ENCODE measurements at regions not wholly inside any gene's neighbourhood (a gene's known extent, or its start where the extent isn't known, plus 50 kb on each side); places are given as distances from the start of the nearest gene placed in this dataset.

DNA sequence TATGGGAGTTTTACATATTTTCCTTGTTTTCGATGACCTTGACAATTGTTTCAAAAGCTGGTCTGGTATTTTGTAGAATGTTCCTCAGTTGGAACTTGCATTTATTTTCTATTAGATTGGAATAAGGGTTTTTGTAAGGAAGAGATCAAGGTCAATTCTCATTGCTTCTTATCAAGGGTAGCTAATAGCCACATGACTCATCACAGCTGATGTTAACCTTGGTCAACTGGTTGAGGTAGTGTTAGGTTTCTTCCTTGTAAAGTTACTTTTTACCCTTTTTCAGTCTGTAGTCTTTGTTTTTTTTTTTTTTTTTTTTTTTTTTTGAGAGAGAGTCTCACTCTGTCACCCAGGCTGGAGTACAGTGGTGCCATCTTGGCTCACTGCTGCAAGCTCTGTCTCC lies 257.2 kb downstream of the SNCA start:
- H3K9me3 ChIP-seq (ENCODE audit: control insufficient read depth in 1 of 2, low read length in 2 of 2) = no peaks in the 10 kb centered on the region
- H3K4me3 ChIP-seq (ENCODE audit: low read depth in 1 of 2, low read length in 2 of 2) = no peak overlapping the region

DNA sequence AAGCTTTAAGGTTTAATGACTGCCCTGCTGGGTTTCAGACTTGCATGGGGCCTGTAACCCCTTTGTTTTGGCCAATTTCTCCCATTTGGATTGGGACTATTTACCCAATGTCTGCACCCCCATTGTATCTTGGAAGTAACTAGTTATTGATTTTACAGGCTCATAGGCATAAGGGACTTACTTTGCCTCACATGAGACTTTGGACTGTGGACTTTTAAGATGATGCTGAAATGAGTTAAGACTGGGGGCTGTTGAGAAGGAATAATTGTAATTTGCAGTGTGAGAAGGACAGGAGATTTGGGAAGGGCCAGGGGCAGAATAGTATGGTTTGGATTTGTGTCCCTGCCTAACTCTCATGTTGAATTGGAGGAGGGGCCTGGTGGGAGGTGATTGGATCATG lies 260.7 kb downstream of the SNCA start:
- Histone ChIP-seq H3K27me3 (ENCODE audit: control insufficient read depth in 1 of 2, insufficient read depth in 2 of 2, low read length in 2 of 2) (no peaks in the 10 kb centered on the region), H3K4me1 (ENCODE audit: control insufficient read depth in 1 of 2, insufficient read depth in 2 of 2, low read length in 2 of 2) (peaks cover 13 to 30% of the 10 kb centered on the region in 2 donors), H3K27ac (ENCODE audit: low read depth, low read length) (no peak overlapping the region), H3K9me3 (ENCODE audit: control insufficient read depth in 1 of 2, low read length in 2 of 2) (no peaks in the 10 kb centered on the region), H3K4me3 (ENCODE audit: low read depth in 1 of 2, low read length in 2 of 2) (no peak overlapping the region), H3K9ac (ENCODE audit: low read depth in 1 of 2, low read length in 2 of 2) (no peak overlapping the region), H3K36me3 (ENCODE audit: control insufficient read depth in 1 of 2, insufficient read depth in 2 of 2, low read length in 2 of 2) (no peaks in the 10 kb centered on the region)

More for the DNA sequence above, 257.2 kb downstream of the SNCA start:
- Histone ChIP-seq H3K4me1 (ENCODE audit: control insufficient read depth in 1 of 2, insufficient read depth in 2 of 2, low read length in 2 of 2) (peaks cover 3 to 6% of the 10 kb centered on the region in 2 donors), H3K27ac (ENCODE audit: low read depth, low read length) (no peak overlapping the region), H3K36me3 (ENCODE audit: control insufficient read depth in 1 of 2, insufficient read depth in 2 of 2, low read length in 2 of 2) (no peaks in the 10 kb centered on the region), H3K27me3 (ENCODE audit: control insufficient read depth in 1 of 2, insufficient read depth in 2 of 2, low read length in 2 of 2) (no peaks in the 10 kb centered on the region), H3K9ac (ENCODE audit: low read depth in 1 of 2, low read length in 2 of 2) (no peak overlapping the region)

DNA sequence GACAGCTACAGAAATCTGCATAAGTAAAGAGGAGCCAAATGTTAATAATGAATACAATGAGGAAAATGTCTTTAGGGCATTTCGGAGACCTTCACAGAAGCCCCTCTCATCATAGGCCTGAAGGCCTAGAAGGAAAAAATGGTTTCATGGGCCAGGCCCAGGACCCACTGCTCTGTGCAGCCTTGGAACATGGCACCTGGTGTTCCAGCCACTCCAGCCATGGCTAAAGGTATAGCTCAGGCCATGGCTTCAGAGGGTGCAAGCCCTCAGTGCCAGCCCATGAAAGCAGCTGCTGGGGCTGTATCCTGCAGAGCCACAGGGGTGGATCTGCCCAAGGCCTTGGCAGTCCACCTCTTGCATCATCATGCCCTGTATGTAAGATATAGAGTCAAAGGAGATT lies 261.1 kb downstream of the SNCA start:
- H3K36me3 ChIP-seq (ENCODE audit: control insufficient read depth in 1 of 2, insufficient read depth in 2 of 2, low read length in 2 of 2) = no peaks in the 10 kb centered on the region
- H3K27me3 ChIP-seq (ENCODE audit: control insufficient read depth in 1 of 2, insufficient read depth in 2 of 2, low read length in 2 of 2) = no peaks in the 10 kb centered on the region
- no peak overlapping the region for H3K27ac ChIP-seq (ENCODE audit: low read depth, low read length)
- no peaks in the 10 kb centered on the region for H3K9me3 ChIP-seq (ENCODE audit: control insufficient read depth in 1 of 2, low read length in 2 of 2)
- H3K4me1 ChIP-seq (ENCODE audit: control insufficient read depth in 1 of 2, insufficient read depth in 2 of 2, low read length in 2 of 2) = peaks cover 13 to 30% of the 10 kb centered on the region in 2 donors
- H3K9ac ChIP-seq (ENCODE audit: low read depth in 1 of 2, low read length in 2 of 2) = no peak overlapping the region
- H3K4me3 ChIP-seq (ENCODE audit: low read depth in 1 of 2, low read length in 2 of 2) = no peak overlapping the region

DNA sequence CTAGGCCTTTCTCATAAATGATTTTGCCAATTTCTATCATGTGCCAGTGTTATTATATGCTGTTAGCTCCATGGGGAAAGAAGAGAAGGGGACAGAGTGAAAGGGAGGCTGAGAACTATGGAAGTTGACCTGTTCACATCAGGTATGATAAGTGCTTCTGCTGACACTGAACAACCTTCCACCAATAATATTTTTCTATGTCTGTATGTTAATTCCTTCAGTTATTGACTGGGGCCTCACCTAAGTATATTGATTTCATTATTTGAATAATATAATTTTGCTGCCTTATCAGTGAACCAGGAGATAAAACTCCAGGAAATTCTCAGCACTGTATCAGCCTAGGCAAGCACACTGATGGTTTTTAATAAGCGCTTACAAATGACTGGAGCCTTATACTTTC lies 262.8 kb downstream of the SNCA start:
- no peaks in the 10 kb centered on the region for H3K27me3 ChIP-seq (ENCODE audit: control insufficient read depth in 1 of 2, insufficient read depth in 2 of 2, low read length in 2 of 2)
- peaks cover 13 to 30% of the 10 kb centered on the region in 2 donors for H3K4me1 ChIP-seq (ENCODE audit: control insufficient read depth in 1 of 2, insufficient read depth in 2 of 2, low read length in 2 of 2)
- H3K4me3 ChIP-seq (ENCODE audit: low read depth in 1 of 2, low read length in 2 of 2) = no peak overlapping the region
- no peaks in the 10 kb centered on the region for H3K9me3 ChIP-seq (ENCODE audit: control insufficient read depth in 1 of 2, low read length in 2 of 2)
- H3K9ac ChIP-seq (ENCODE audit: low read depth in 1 of 2, low read length in 2 of 2) = no peak overlapping the region
- no peak overlapping the region for H3K27ac ChIP-seq (ENCODE audit: low read depth, low read length)
- H3K36me3 ChIP-seq (ENCODE audit: control insufficient read depth in 1 of 2, insufficient read depth in 2 of 2, low read length in 2 of 2) = no peaks in the 10 kb centered on the region

DNA sequence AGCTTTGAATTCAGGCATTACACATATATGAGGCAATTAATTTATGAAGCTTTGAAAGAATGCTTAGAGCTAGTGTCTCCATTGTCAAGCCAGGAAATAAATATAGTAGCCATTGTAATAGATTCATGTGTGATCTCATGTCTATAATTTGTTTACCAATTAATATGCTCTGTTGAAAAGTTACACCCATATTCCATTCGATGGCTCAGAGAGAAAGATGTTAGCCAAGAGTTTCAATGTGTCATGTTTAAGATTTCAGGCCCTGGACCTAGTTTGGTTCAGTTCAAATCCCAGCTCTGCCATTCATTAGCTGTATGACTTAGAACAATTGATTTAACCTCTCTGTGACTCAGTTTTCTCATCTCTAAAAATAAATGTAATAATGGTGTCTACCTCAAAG lies 263.3 kb downstream of the SNCA start:
- H3K4me1 ChIP-seq (ENCODE audit: control insufficient read depth in 1 of 2, insufficient read depth in 2 of 2, low read length in 2 of 2) = peaks cover 13 to 34% of the 10 kb centered on the region in 2 donors
- no peaks in the 10 kb centered on the region for H3K9me3 ChIP-seq (ENCODE audit: control insufficient read depth in 1 of 2, low read length in 2 of 2)
- H3K27me3 ChIP-seq (ENCODE audit: control insufficient read depth in 1 of 2, insufficient read depth in 2 of 2, low read length in 2 of 2) = no peaks in the 10 kb centered on the region
- no peak overlapping the region for H3K4me3 ChIP-seq (ENCODE audit: low read depth in 1 of 2, low read length in 2 of 2)
- no peak overlapping the region for H3K9ac ChIP-seq (ENCODE audit: low read depth in 1 of 2, low read length in 2 of 2)
- no peak overlapping the region for H3K27ac ChIP-seq (ENCODE audit: low read depth, low read length)
- no peaks in the 10 kb centered on the region for H3K36me3 ChIP-seq (ENCODE audit: control insufficient read depth in 1 of 2, insufficient read depth in 2 of 2, low read length in 2 of 2)

DNA sequence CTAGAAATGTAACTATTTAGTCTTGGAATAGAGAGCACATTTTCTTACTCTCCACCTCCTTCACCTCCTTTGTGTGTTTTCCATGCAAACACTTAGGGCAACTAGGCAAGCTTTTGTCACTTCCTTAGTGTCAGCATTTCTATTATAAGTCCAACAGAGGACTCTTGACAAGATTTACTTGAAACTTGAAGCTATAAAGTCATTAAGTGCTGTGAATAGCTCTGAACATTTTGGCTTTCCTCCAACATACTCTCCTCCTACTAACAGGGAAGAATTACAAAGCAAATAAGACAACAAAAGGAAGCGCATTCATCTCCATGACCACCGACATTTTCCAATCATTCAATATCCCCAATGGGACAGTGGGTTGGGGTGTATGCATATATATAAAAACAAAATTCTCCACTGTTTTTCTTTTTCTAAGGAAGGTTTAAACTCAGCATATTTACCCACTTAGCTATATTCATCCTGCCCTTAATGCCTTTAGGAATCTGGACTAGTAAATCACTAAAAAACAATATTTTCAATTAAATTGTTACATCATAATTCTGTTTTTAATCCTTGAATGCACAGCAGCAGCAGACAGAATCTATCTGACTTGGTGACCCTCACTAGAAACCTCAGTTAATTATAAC lies 264.6 kb downstream of the SNCA start:
- Histone ChIP-seq H3K27ac (ENCODE audit: low read depth, low read length) (no peak overlapping the region), H3K9me3 (ENCODE audit: control insufficient read depth in 1 of 2, low read length in 2 of 2) (no peaks in the 10 kb centered on the region), H3K36me3 (ENCODE audit: control insufficient read depth in 1 of 2, insufficient read depth in 2 of 2, low read length in 2 of 2) (no peaks in the 10 kb centered on the region), H3K9ac (ENCODE audit: low read depth in 1 of 2, low read length in 2 of 2) (no peak overlapping the region), H3K4me1 (ENCODE audit: control insufficient read depth in 1 of 2, insufficient read depth in 2 of 2, low read length in 2 of 2) (peaks cover 13 to 34% of the 10 kb centered on the region in 2 donors), H3K4me3 (ENCODE audit: low read depth in 1 of 2, low read length in 2 of 2) (no peak overlapping the region), H3K27me3 (ENCODE audit: control insufficient read depth in 1 of 2, insufficient read depth in 2 of 2, low read length in 2 of 2) (no peaks in the 10 kb centered on the region)

DNA sequence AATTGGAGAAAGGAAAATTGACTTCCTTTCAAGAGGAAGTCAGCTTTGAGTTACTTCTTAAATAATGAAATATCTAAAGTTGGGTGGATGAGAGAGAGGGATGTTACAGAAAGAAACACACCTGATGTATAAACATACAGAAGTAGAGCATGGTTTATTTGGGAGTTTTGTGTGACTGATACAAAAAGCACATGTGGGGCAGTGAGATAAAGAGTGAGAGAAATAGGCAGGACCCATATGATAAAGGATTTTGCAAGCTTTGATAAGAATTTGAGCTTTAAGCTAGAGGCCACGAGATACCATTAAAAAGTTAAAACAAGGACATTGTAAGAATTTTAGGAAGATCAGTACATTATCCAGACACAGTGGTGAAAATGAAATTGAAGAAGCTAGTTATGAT lies 263.3 kb upstream of the GPRIN3 start:
- Histone ChIP-seq H3K36me3 (ENCODE audit: control insufficient read depth in 1 of 2, insufficient read depth in 2 of 2, low read length in 2 of 2) (no peaks in the 10 kb centered on the region), H3K27me3 (ENCODE audit: control insufficient read depth in 1 of 2, insufficient read depth in 2 of 2, low read length in 2 of 2) (no peaks in the 10 kb centered on the region), H3K27ac (ENCODE audit: low read depth, low read length) (no peak overlapping the region), H3K9ac (ENCODE audit: low read depth in 1 of 2, low read length in 2 of 2) (no peak overlapping the region), H3K4me1 (ENCODE audit: control insufficient read depth in 1 of 2, insufficient read depth in 2 of 2, low read length in 2 of 2) (peaks cover 10 to 34% of the 10 kb centered on the region in 2 donors), H3K4me3 (ENCODE audit: low read depth in 1 of 2, low read length in 2 of 2) (no peak overlapping the region), H3K9me3 (ENCODE audit: control insufficient read depth in 1 of 2, low read length in 2 of 2) (no peaks in the 10 kb centered on the region)

DNA sequence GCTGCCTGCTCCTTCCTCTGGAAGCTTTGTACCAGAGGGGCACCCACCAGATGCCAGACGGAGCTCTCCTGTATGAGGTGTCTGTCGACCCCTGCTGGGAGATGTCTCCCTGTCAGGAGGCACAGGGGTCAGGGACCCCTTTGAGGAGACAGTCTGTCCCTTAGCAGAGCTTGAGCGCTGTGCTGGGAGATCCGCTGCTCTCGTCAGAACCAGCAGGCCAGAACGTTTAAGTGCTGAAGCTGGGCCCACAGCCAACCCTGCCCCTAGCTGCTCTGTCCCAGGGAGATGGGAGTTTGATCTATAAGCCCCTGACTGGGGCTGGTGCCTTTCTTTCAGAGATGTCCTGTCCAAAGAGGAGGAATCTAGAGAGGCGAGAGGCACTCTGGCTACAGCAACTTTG lies 260.3 kb upstream of the GPRIN3 start:
- Histone ChIP-seq H3K36me3 (ENCODE audit: control insufficient read depth in 1 of 2, insufficient read depth in 2 of 2, low read length in 2 of 2) (no peaks in the 10 kb centered on the region), H3K27me3 (ENCODE audit: control insufficient read depth in 1 of 2, insufficient read depth in 2 of 2, low read length in 2 of 2) (no peaks in the 10 kb centered on the region), H3K27ac (ENCODE audit: low read depth, low read length) (no peak overlapping the region), H3K4me1 (ENCODE audit: control insufficient read depth in 1 of 2, insufficient read depth in 2 of 2, low read length in 2 of 2) (peaks cover 0 to 15% of the 10 kb centered on the region in 2 donors), H3K9me3 (ENCODE audit: control insufficient read depth in 1 of 2, low read length in 2 of 2) (no peaks in the 10 kb centered on the region), H3K4me3 (ENCODE audit: low read depth in 1 of 2, low read length in 2 of 2) (no peak overlapping the region), H3K9ac (ENCODE audit: low read depth in 1 of 2, low read length in 2 of 2) (no peak overlapping the region)

DNA sequence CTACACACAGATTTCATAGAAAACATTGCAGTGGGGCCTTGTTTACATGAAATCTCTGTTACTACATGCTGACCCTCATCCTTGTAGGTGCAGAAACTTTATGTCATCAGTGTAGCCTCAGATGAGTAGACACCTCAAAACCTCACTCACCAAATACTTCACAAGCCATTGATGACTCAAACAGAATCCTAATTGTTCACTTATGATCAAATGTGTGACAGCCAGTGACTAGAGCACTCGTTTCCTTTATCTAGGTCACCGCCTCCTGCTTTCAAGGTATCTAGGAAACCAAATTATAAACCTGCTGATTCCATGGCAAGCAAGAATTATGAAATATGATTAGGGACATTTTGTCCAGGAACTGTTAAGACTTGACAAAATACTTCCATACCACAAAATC lies 255.8 kb upstream of the GPRIN3 start:
- Histone ChIP-seq H3K4me3 (ENCODE audit: low read depth in 1 of 2, low read length in 2 of 2) (no peak overlapping the region), H3K9me3 (ENCODE audit: control insufficient read depth in 1 of 2, low read length in 2 of 2) (no peaks in the 10 kb centered on the region), H3K27ac (ENCODE audit: low read depth, low read length) (no peak overlapping the region), H3K9ac (ENCODE audit: low read depth in 1 of 2, low read length in 2 of 2) (no peak overlapping the region), H3K4me1 (ENCODE audit: control insufficient read depth in 1 of 2, insufficient read depth in 2 of 2, low read length in 2 of 2) (peaks cover 0 to 6% of the 10 kb centered on the region in 2 donors), H3K36me3 (ENCODE audit: control insufficient read depth in 1 of 2, insufficient read depth in 2 of 2, low read length in 2 of 2) (no peaks in the 10 kb centered on the region), H3K27me3 (ENCODE audit: control insufficient read depth in 1 of 2, insufficient read depth in 2 of 2, low read length in 2 of 2) (no peaks in the 10 kb centered on the region)

DNA sequence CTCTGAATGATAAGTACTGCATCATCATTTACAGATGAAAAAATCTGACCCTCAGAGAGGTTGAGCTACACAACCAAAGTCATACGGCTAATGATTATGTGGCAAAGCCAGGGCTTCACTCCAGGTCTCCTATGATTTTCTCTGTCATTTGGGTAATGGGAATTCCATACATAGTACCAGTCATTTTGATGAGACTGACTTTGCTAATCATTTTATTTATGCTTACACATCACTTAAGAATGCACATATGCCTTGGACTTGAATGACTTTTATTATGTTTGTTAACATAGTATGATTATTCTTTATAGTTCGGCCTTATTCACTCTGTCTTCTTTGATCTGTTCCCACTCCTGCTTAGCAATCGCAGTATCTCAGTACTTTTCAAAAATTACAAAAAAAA lies 255.1 kb upstream of the GPRIN3 start:
- Histone ChIP-seq H3K4me1 (ENCODE audit: control insufficient read depth in 1 of 2, insufficient read depth in 2 of 2, low read length in 2 of 2) (peaks cover 0 to 6% of the 10 kb centered on the region in 2 donors), H3K27me3 (ENCODE audit: control insufficient read depth in 1 of 2, insufficient read depth in 2 of 2, low read length in 2 of 2) (no peaks in the 10 kb centered on the region), H3K4me3 (ENCODE audit: low read depth in 1 of 2, low read length in 2 of 2) (no peak overlapping the region), H3K9ac (ENCODE audit: low read depth in 1 of 2, low read length in 2 of 2) (no peak overlapping the region), H3K27ac (ENCODE audit: low read depth, low read length) (no peak overlapping the region), H3K36me3 (ENCODE audit: control insufficient read depth in 1 of 2, insufficient read depth in 2 of 2, low read length in 2 of 2) (no peaks in the 10 kb centered on the region), H3K9me3 (ENCODE audit: control insufficient read depth in 1 of 2, low read length in 2 of 2) (no peaks in the 10 kb centered on the region)

DNA sequence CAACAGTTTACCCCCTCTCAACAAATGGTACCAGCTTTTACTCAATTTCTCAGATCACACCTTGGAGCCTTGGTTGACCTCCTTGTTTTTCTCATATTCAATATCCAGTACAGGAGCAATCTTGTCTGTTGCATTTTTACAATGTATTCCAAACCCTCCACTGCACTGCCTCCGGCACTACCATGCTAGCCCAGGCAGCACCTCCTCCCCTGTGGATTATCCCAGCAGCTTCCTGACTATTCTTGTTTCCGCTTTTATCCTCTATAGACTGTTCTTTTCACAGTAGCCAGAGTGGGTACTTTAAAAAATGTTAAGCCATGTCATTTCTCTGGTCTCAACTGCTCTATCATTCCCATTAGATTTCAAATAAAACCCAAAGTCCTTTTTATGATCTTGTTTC lies 253.4 kb upstream of the GPRIN3 start:
- Histone ChIP-seq H3K9ac (ENCODE audit: low read depth in 1 of 2, low read length in 2 of 2) (no peak overlapping the region), H3K27ac (ENCODE audit: low read depth, low read length) (no peak overlapping the region), H3K9me3 (ENCODE audit: control insufficient read depth in 1 of 2, low read length in 2 of 2) (no peaks in the 10 kb centered on the region), H3K4me1 (ENCODE audit: control insufficient read depth in 1 of 2, insufficient read depth in 2 of 2, low read length in 2 of 2) (peaks cover 0 to 6% of the 10 kb centered on the region in 2 donors), H3K27me3 (ENCODE audit: control insufficient read depth in 1 of 2, insufficient read depth in 2 of 2, low read length in 2 of 2) (no peaks in the 10 kb centered on the region), H3K36me3 (ENCODE audit: control insufficient read depth in 1 of 2, insufficient read depth in 2 of 2, low read length in 2 of 2) (no peaks in the 10 kb centered on the region), H3K4me3 (ENCODE audit: low read depth in 1 of 2, low read length in 2 of 2) (no peak overlapping the region)
